HG02885 (cell line): ENCODE measurements at regions not wholly inside any gene's neighbourhood (a gene's known extent, or its start where the extent isn't known, plus 50 kb on each side); places are given as distances from the start of the nearest gene placed in this dataset.
"Not testable (repeated sequence)": the region's sequence is repeated elsewhere in the genome, so short reads cannot be mapped to it uniquely, and the experiment has no call there.

Source experiments
- ATAC-seq: cut with Tn5 transposase; IDR thresholded peaks from one replicate; pipeline ENCODE4 v1.9.1; 2021; ENCODE audit warnings: mild to moderate bottlenecking; ENCODE audit not compliant: unreplicated experiment, poor library complexity

GRCh38 chr20:47990507-47991150 is 205.3 kb upstream of the SULF2 start:
- no peak for ATAC-seq

GRCh38 chr20:47989957-47990356 is 204.7 kb upstream of the SULF2 start:
- no peak for ATAC-seq

- ATAC-seq: no peak
These were observed 203.4 kb upstream of the SULF2 start for GRCh38 chr20:47988676-47989075.

- no peak for ATAC-seq
These were observed 200.0 kb upstream of the SULF2 start for GRCh38 chr20:47985092-47985850.

GRCh38 chr20:47984437-47984836 is 199.2 kb upstream of the SULF2 start:
- ATAC-seq: no peak

GRCh38 chr20:47983642-47984041 is 198.4 kb upstream of the SULF2 start:
- not testable (repeated sequence) for ATAC-seq

GRCh38 chr20:47982574-47983360 is 197.5 kb upstream of the SULF2 start:
- ATAC-seq: no peak

GRCh38 chr20:47981222-47981621 is 195.9 kb upstream of the SULF2 start:
- ATAC-seq: no peak

- ATAC-seq: no peak
These were observed 195.3 kb upstream of the SULF2 start for GRCh38 chr20:47980336-47981177.

GRCh38 chr20:47979361-47980095 is 194.2 kb upstream of the SULF2 start:
- ATAC-seq: not testable (repeated sequence)

GRCh38 chr20:47978428-47979120 is 193.3 kb upstream of the SULF2 start:
- not testable (repeated sequence) for ATAC-seq

- ATAC-seq: not testable (repeated sequence)
These were observed 192.5 kb upstream of the SULF2 start for GRCh38 chr20:47977789-47978252.

GRCh38 chr20:47977017-47977788 is 191.9 kb upstream of the SULF2 start:
- not testable (repeated sequence) for ATAC-seq

GRCh38 chr20:47974234-47974878 is 189.1 kb upstream of the SULF2 start:
- no peak for ATAC-seq

GRCh38 chr20:47973519-47974233 is 188.4 kb upstream of the SULF2 start:
- ATAC-seq: no peak

GRCh38 chr20:47972916-47973309 is 187.6 kb upstream of the SULF2 start:
- ATAC-seq: no peak

- ATAC-seq: not testable (repeated sequence)
These were observed 187.1 kb upstream of the SULF2 start for GRCh38 chr20:47972297-47972915.
